ENCODE measurements at regions not wholly inside any gene's neighbourhood (a gene's known extent, or its start where the extent isn't known, plus 50 kb on each side); places are given as distances from the start of the nearest gene placed in this dataset.

GRCh38 chr4:27921231-27921630, 1060.6 kb downstream of the STIM2 start:
- Histone ChIP-seq H3K27me3 (ENCODE audit: control insufficient read depth, low read length) (no peaks in the 10 kb centered on the region), H3K4me3 (ENCODE audit: low read length) (no peak overlapping the region), H3K36me3 (ENCODE audit: control insufficient read depth, low read length) (no peaks in the 10 kb centered on the region), H3K9me3 (ENCODE audit: control insufficient read depth, insufficient read depth, low read length) (no peaks in the 10 kb centered on the region), H4K20me1 (ENCODE audit: control insufficient read depth, insufficient read depth, low read depth, low read length) (no peaks in the 10 kb centered on the region), H3K4me2 (ENCODE audit: low read length) (no peak overlapping the region), H3F3A (ENCODE audit: control insufficient read depth, insufficient read depth) (no peaks in the 10 kb centered on the region), H3K27ac (ENCODE audit: low read depth, low read length) (no peak overlapping the region), H3K4me1 (ENCODE audit: control insufficient read depth, low read length) (no peaks in the 10 kb centered on the region), H3K9me2 (replicated peaks; ENCODE audit: control insufficient read depth, low read length) (no peaks in the 10 kb centered on the region), H3K79me2 (ENCODE audit: control insufficient read depth, low read length) (no peaks in the 10 kb centered on the region)
- TF ChIP-seq CTCF (IDR thresholded peaks at IDR 0.05; ENCODE audit: low read depth, low read length, poor library complexity, severe bottlenecking) (no peak), EZH2phosphoT487 (IDR thresholded peaks at IDR 0.05; ENCODE audit: borderline replicate concordance, low read length) (no peak)

DNA sequence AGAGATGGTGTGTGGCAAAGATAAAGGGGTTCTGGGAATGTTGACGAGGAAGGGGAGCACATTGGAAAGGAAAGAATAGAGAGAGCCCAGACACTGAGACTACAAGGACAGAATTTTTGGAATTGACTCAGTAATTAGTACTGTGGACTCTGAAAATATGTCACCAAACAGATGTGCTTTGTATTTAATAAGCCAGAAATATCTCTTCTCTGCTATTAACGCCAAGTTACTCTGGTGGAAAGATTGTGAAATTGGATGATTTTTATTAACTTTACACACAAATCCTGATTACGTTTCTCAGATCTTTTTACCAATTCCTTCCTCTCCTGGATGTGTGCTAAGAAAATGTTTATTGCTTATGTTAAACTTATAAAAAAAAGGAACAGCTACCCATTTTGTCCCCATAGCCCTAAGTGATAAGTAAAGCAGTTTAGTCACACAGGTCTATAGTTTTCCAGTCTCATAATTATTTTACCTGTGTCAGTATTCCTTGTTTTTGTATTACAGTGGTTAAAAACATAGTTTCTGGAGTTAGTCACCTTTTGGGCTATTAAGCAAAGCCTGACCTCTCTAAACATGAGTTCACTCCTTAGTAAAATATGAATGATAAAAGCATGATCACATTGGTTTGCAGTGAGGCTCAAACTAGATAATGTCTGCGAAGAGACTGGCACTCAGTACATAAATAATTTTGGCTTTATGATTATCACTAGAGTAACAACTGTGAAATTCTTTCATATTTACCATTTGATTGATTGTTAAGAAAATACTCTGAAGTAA, 1068.3 kb downstream of the STIM2 start:
- Histone ChIP-seq H3K4me2 (ENCODE audit: low read length) (no peak overlapping the region), H3K4me3 (ENCODE audit: low read length) (no peak overlapping the region), H3K9me2 (replicated peaks; ENCODE audit: control insufficient read depth, low read length) (no peaks in the 10 kb centered on the region), H3K27ac (ENCODE audit: low read depth, low read length) (no peak overlapping the region), H3K27me3 (ENCODE audit: control insufficient read depth, low read length) (no peaks in the 10 kb centered on the region), H3F3A (ENCODE audit: control insufficient read depth, insufficient read depth) (no peaks in the 10 kb centered on the region), H3K79me2 (ENCODE audit: control insufficient read depth, low read length) (no peaks in the 10 kb centered on the region), H3K9me3 (ENCODE audit: control insufficient read depth, insufficient read depth, low read length) (no peaks in the 10 kb centered on the region), H4K20me1 (ENCODE audit: control insufficient read depth, insufficient read depth, low read depth, low read length) (no peaks in the 10 kb centered on the region), H3K4me1 (ENCODE audit: control insufficient read depth, low read length) (no peaks in the 10 kb centered on the region), H3K36me3 (ENCODE audit: control insufficient read depth, low read length) (no peaks in the 10 kb centered on the region)
- TF ChIP-seq EZH2phosphoT487 (IDR thresholded peaks at IDR 0.05; ENCODE audit: borderline replicate concordance, low read length) (no peak), CTCF (IDR thresholded peaks at IDR 0.05; ENCODE audit: low read depth, low read length, poor library complexity, severe bottlenecking) (no peak)

DNA sequence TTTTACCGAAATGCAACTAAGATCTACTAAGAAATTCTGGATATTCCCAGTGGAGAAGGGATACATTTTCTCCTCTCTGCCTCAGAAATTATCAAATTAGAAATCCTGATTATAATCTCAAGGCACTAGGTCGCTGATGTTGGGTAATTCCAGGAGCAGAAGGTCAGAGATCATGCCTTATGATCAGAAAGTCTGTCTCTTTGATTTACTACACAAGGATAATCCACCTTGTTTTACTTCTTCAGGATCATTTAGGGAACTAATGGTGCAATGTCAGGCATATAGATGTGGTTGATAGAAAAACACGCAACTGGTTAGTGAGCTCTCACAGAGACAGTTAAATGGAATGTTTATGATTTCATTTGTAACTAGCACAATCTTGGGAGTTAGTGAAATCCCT, 1069.7 kb downstream of the STIM2 start:
- no peak overlapping the region for H3K4me3 ChIP-seq (ENCODE audit: low read length)

More for the DNA sequence above, 1069.7 kb downstream of the STIM2 start:
- Histone ChIP-seq H3K36me3 (ENCODE audit: control insufficient read depth, low read length) (no peaks in the 10 kb centered on the region), H3K9me2 (replicated peaks; ENCODE audit: control insufficient read depth, low read length) (no peaks in the 10 kb centered on the region), H3K4me1 (ENCODE audit: control insufficient read depth, low read length) (no peaks in the 10 kb centered on the region), H3K27ac (ENCODE audit: low read depth, low read length) (no peak overlapping the region), H3F3A (ENCODE audit: control insufficient read depth, insufficient read depth) (no peaks in the 10 kb centered on the region), H4K20me1 (ENCODE audit: control insufficient read depth, insufficient read depth, low read depth, low read length) (no peaks in the 10 kb centered on the region), H3K27me3 (ENCODE audit: control insufficient read depth, low read length) (no peaks in the 10 kb centered on the region), H3K9me3 (ENCODE audit: control insufficient read depth, insufficient read depth, low read length) (no peaks in the 10 kb centered on the region), H3K79me2 (ENCODE audit: control insufficient read depth, low read length) (no peaks in the 10 kb centered on the region), H3K4me2 (ENCODE audit: low read length) (no peak overlapping the region)
- TF ChIP-seq CTCF (IDR thresholded peaks at IDR 0.05; ENCODE audit: low read depth, low read length, poor library complexity, severe bottlenecking) (no peak), EZH2phosphoT487 (IDR thresholded peaks at IDR 0.05; ENCODE audit: borderline replicate concordance, low read length) (no peak)

All from DOHH2 (cell line).